IMR-90 (cell line): ENCODE measurements at regions not wholly inside any gene's neighbourhood (a gene's known extent, or its start where the extent isn't known, plus 50 kb on each side); places are given as distances from the start of the nearest gene placed in this dataset.
"Not testable (repeated sequence)": the region's sequence is repeated elsewhere in the genome, so short reads cannot be mapped to it uniquely, and the experiment has no call there.

Experiments used
- ATAC-seq: fragments of 200-7000 bp; cut with Tn5 transposase; 2 replicates; pipeline ENCODE4 v1.9.1; 2020; ENCODE audit warnings: low read depth, mild to moderate bottlenecking, moderate library complexity
- BruUV-seq: library from RNA; stranded (reverse); fragments of 400-500 nt; replicated peaks from 2 replicates; lab custom pipeline; 2021; lab: Mats Ljungman, UMichigan
- CTCF ChIA-PET: fragments of 300-600 bp; formaldehyde crosslinking; extraction: SDS; loops from one replicate; lab custom pipeline; 2021; ENCODE audit warnings: antibody characterized with exemption; lab: Yijun Ruan, JAX
- POLR2A ChIA-PET: fragments of 300-600 bp; sonication (Branson Sonifier 250); formaldehyde crosslinking; loops from one replicate; lab custom pipeline; 2022; ENCODE audit warnings: antibody characterized with exemption; ENCODE audit not compliant: unreplicated experiment; lab: Charles Lee
- DNase-seq: peaks from one replicate; pipeline ENCODE4 v3.0.0; 2013
- H2AFZ ChIP-seq: replicated peaks from 2 replicates; pipeline ENCODE3; 2013; ENCODE audit warnings: low read length, mild to moderate bottlenecking; ENCODE audit not compliant: poor library complexity
- H2AK5ac ChIP-seq: 2 replicates; pipeline ENCODE4 v1.6.1; 2013; ENCODE audit warnings: low read depth, low read length, inconsistent platforms
- H2AK9ac ChIP-seq: replicated peaks from 2 replicates; pipeline ENCODE3; 2013; ENCODE audit warnings: mild to moderate bottlenecking, low read depth, low read length, moderate library complexity; ENCODE audit not compliant: poor library complexity
- H2BK120ac ChIP-seq: 2 replicates; pipeline ENCODE4 v1.6.1; 2013; ENCODE audit warnings: low read depth, low read length, inconsistent platforms
- H2BK15ac ChIP-seq: 3 replicates; pipeline ENCODE4 v1.6.1; 2013; ENCODE audit warnings: low read depth, low read length, inconsistent platforms
- H2BK20ac ChIP-seq: 2 replicates; pipeline ENCODE4 v1.6.1; 2013; ENCODE audit warnings: low read depth, mild to moderate bottlenecking, inconsistent platforms, low read length, moderate library complexity
- H2BK5ac ChIP-seq: 2 replicates; pipeline ENCODE4 v1.6.1; 2013; ENCODE audit warnings: mild to moderate bottlenecking, low read depth, low read length, inconsistent platforms; ENCODE audit not compliant: poor library complexity, severe bottlenecking
- H3K14ac ChIP-seq: replicated peaks from 2 replicates; pipeline ENCODE4 v1.6.1; 2013; ENCODE audit warnings: low read depth, low read length, inconsistent platforms
- H3K18ac ChIP-seq: 2 replicates; pipeline ENCODE4 v1.6.1; 2013; ENCODE audit warnings: low read depth, low read length, control low read depth
- H3K23ac ChIP-seq: 2 replicates; pipeline ENCODE4 v1.6.1; 2013; ENCODE audit warnings: low read depth, low read length, inconsistent platforms
- H3K27ac ChIP-seq: 2 replicates; pipeline ENCODE4 v1.5.1; 2013; ENCODE audit warnings: mild to moderate bottlenecking, control low read depth, low read length; ENCODE audit not compliant: insufficient read depth
- H3K27me3 ChIP-seq: 2 replicates; pipeline ENCODE4 v1.6.1; 2013; ENCODE audit warnings: low read length; ENCODE audit not compliant: control insufficient read depth, insufficient read depth
- H3K36me3 ChIP-seq: 2 replicates; pipeline ENCODE4 v1.6.1; 2013; ENCODE audit warnings: low read length, mixed read lengths; ENCODE audit not compliant: control insufficient read depth, insufficient read depth
- H3K4ac ChIP-seq: 2 replicates; pipeline ENCODE4 v1.6.1; 2013; ENCODE audit warnings: low read depth, low read length, inconsistent platforms
- H3K4me1 ChIP-seq: 2 replicates; pipeline ENCODE4 v1.6.1; 2013; ENCODE audit warnings: low read length, mixed read lengths; ENCODE audit not compliant: control insufficient read depth, insufficient read depth
- H3K4me2 ChIP-seq: 2 replicates; pipeline ENCODE4 v1.6.1; 2013; ENCODE audit warnings: low read depth, mild to moderate bottlenecking, control low read depth, low read length, moderate library complexity
- H3K4me3 ChIP-seq: 2 replicates; pipeline ENCODE4 v1.5.1; 2013; ENCODE audit warnings: low read depth, mild to moderate bottlenecking, control low read depth, low read length, moderate library complexity; ENCODE audit not compliant: insufficient read depth
- H3K56ac ChIP-seq: 2 replicates; pipeline ENCODE4 v1.6.1; 2013; ENCODE audit warnings: low read length, inconsistent platforms; ENCODE audit not compliant: insufficient read depth; ENCODE audit errors: extremely low read depth
- H3K79me1 ChIP-seq, 2 experiments: 2 replicates each; pipeline ENCODE4 v1.6.1; 2013; ENCODE audit warnings: low read length in 2 of 2, inconsistent platforms in 1 of 2, low read depth in 1 of 2
- H3K9ac ChIP-seq: 2 replicates; pipeline ENCODE4 v1.6.1; 2013; ENCODE audit warnings: low read depth, low read length, control low read depth
- H3K9me1 ChIP-seq: 2 replicates; pipeline ENCODE4 v1.6.1; 2013; ENCODE audit warnings: low read length, inconsistent platforms; ENCODE audit not compliant: insufficient read depth
- H3K9me3 ChIP-seq: 2 replicates; pipeline ENCODE4 v1.6.1; 2013; ENCODE audit warnings: low read length; ENCODE audit not compliant: control insufficient read depth, insufficient read depth
- H4K20me1 ChIP-seq: 2 replicates; pipeline ENCODE4 v1.6.1; 2013; ENCODE audit warnings: low read length, inconsistent platforms; ENCODE audit not compliant: insufficient read depth
- H4K5ac ChIP-seq: 2 replicates; pipeline ENCODE4 v1.6.1; 2013; ENCODE audit warnings: mild to moderate bottlenecking, low read depth, low read length, control low read depth
- H4K8ac ChIP-seq, 2 experiments: 2 replicates each; pipeline ENCODE4 v1.6.1; 2013; ENCODE audit warnings: low read depth in 2 of 2, low read length in 2 of 2, control low read depth in 1 of 2, inconsistent platforms in 1 of 2
- H4K91ac ChIP-seq: 2 replicates; pipeline ENCODE4 v1.6.1; 2013; ENCODE audit warnings: low read depth, low read length, inconsistent platforms; ENCODE audit not compliant: insufficient read depth
- WGBS, 2 experiments: methylation state at CpG; one replicate each; pipeline versions ENCODE4 v1.1.5 to v1.1.7; 2013; ENCODE audit warnings: missing lambda C conversion rate in 2 of 2; ENCODE audit not compliant: insufficient read length in 1 of 2; ENCODE audit errors: extremely low coverage in 2 of 2; 5-methylcytosine and 5-hydroxymethylcytosine counted together
- dilution Hi-C: fragments of 300-500 bp; cut with HindIII; formaldehyde crosslinking; loops from one replicate; pipeline ENCODE4 v1.14.3; 2018; ENCODE audit warnings: low sequenced_read_pairs; ENCODE audit not compliant: unreplicated experiment
- in situ Hi-C: fragments of 300-500 bp; cut with MboI; formaldehyde crosslinking; loops from 3 replicates; pipeline ENCODE4 v1.14.3; 2019; ENCODE audit warnings: low sequenced_read_pairs, inconsistent platforms, mixed read lengths
- intact Hi-C: fragments of 100-400 bp; cut with micrococcal nuclease; formaldehyde crosslinking; loops from 2 replicates; pipeline ENCODE4 v1.10.0; 2022

DNA sequence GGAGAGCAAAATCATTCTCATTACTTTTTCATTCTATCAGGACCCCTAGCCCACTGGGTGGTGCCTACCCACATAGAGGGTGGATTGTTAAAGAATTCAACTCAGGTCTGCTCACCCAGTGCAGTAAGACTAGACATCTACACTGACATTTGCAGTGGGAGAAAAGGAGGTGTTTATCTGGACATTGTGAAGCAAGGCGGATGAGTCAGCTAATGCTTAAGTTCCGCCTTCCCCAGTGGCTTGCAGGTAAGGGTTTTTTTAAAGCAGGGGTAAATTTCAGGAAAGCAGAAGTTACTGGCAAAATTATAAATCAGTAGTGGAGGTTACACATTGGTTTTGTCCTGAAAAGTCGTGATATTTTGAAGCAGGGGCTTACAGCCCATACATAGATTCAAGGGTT is 359.2 kb upstream of the NPAP1 start:
- H3K14ac ChIP-seq, H3K18ac ChIP-seq, POLR2A ChIA-PET, intact Hi-C loops, BruUV-seq, H2BK5ac ChIP-seq, H4K5ac ChIP-seq, H3K4me3 ChIP-seq, H3K27me3 ChIP-seq, H3K27ac ChIP-seq, H3K36me3 ChIP-seq, H2AK5ac ChIP-seq, H3K9ac ChIP-seq, H3K56ac ChIP-seq, H3K23ac ChIP-seq, H2BK15ac ChIP-seq, ATAC-seq, H2BK120ac ChIP-seq, H3K4me1 ChIP-seq, H2BK20ac ChIP-seq, in situ Hi-C loops, H4K91ac ChIP-seq, H2AFZ ChIP-seq, H3K4me2 ChIP-seq, CTCF ChIA-PET, H3K79me1 ChIP-seq, H2AK9ac ChIP-seq, H4K8ac ChIP-seq, H3K9me1 ChIP-seq, H3K4ac ChIP-seq, DNase-seq, H3K9me3 ChIP-seq, H4K20me1 ChIP-seq, dilution Hi-C loops: not testable (repeated sequence)
- 33% methylated on average over 1 of the region's 3 CpGs; no CpG with 5 or more reads in 1 of the 2 experiments for WGBS, 2 experiments
